H1 (cell line): ENCODE measurements at regions not wholly inside any gene's neighbourhood (a gene's known extent, or its start where the extent isn't known, plus 50 kb on each side); places are given as distances from the start of the nearest gene placed in this dataset.

Experiments
- ASH2L ChIP-seq: fragments of 200-600, 300-600 bp; sonication (generic); IDR thresholded peaks from one replicate; pipeline ENCODE4 v1.7.1; 2017; ENCODE audit warnings: low read length
- CTBP2 ChIP-seq: IDR thresholded peaks from 2 replicates; pipeline ENCODE4 v1.7.0; 2011; ENCODE audit warnings: borderline replicate concordance, mild to moderate bottlenecking, moderate library complexity, mixed read lengths, low read length; ENCODE audit not compliant: insufficient read depth, insufficient read length
- GABPA ChIP-seq: IDR thresholded peaks from 2 replicates; pipeline ENCODE4 v1.6.1; 2011; ENCODE audit warnings: mild to moderate bottlenecking, low read length, moderate library complexity, borderline replicate concordance; ENCODE audit not compliant: insufficient read depth
- HDAC2 ChIP-seq, 2 experiments: fragments of 300-600 bp in 1 of 2; sonication (generic) in 1 of 2; IDR thresholded peaks; 2 replicates each; pipeline ENCODE4 v1.6.1; 2011 to 2012; ENCODE audit warnings: low read depth in 2 of 2, low read length in 2 of 2, mild to moderate bottlenecking in 2 of 2, moderate library complexity in 2 of 2, borderline replicate concordance in 1 of 2, inconsistent platforms in 1 of 2
- NANOG ChIP-seq: IDR thresholded peaks from 2 replicates; pipeline ENCODE4 v1.6.1; 2011; ENCODE audit warnings: low read length, low read depth, mild to moderate bottlenecking, inconsistent platforms; ENCODE audit not compliant: insufficient read depth, poor library complexity, severe bottlenecking
- SIX5 ChIP-seq: IDR thresholded peaks from 2 replicates; pipeline ENCODE4 v1.6.1; 2011; ENCODE audit warnings: mild to moderate bottlenecking, low read depth, low read length
- TF ChIP-seq, protein P1 (sequence below), 3 experiments: IDR thresholded peaks; 1 replicate in 2 of 3; 2 replicates in 1 of 3; pipeline versions ENCODE4 v1.5.1 to v1.6.1; 2011; ENCODE audit warnings: low read length in 3 of 3, mild to moderate bottlenecking in 3 of 3, inconsistent platforms in 2 of 3, low read depth in 1 of 3, moderate library complexity in 1 of 3; ENCODE audit not compliant: insufficient read depth in 1 of 3; ENCODE audit errors: control extremely low read depth in 1 of 3

GRCh38 chrX:74211911-74212310 is 92.1 kb upstream of the ZCCHC13 start (continued):
- TF ChIP-seq, protein P1, sequence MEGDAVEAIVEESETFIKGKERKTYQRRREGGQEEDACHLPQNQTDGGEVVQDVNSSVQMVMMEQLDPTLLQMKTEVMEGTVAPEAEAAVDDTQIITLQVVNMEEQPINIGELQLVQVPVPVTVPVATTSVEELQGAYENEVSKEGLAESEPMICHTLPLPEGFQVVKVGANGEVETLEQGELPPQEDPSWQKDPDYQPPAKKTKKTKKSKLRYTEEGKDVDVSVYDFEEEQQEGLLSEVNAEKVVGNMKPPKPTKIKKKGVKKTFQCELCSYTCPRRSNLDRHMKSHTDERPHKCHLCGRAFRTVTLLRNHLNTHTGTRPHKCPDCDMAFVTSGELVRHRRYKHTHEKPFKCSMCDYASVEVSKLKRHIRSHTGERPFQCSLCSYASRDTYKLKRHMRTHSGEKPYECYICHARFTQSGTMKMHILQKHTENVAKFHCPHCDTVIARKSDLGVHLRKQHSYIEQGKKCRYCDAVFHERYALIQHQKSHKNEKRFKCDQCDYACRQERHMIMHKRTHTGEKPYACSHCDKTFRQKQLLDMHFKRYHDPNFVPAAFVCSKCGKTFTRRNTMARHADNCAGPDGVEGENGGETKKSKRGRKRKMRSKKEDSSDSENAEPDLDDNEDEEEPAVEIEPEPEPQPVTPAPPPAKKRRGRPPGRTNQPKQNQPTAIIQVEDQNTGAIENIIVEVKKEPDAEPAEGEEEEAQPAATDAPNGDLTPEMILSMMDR (IDR thresholded peaks at IDR 0.05; ENCODE audit: control extremely low read depth in 1 of 3, insufficient read depth in 1 of 3, low read depth in 1 of 3, low read length in 3 of 3) = no peak
- TF ChIP-seq ASH2L (no peak), HDAC2 (IDR thresholded peaks at IDR 0.05; ENCODE audit: borderline replicate concordance in 1 of 2, low read depth in 2 of 2, low read length in 2 of 2) (no peak), GABPA (no peak), SIX5 (no peak), CTBP2 (no peak), NANOG (no peak)
